GM23338 (cell line): ENCODE measurements at regions not wholly inside any gene's neighbourhood (a gene's known extent, or its start where the extent isn't known, plus 50 kb on each side); places are given as distances from the start of the nearest gene placed in this dataset.

Experiments
- ATAC-seq: fragments of 200-7000 bp; cut with Tn5 transposase; 3 replicates; pipeline ENCODE4 v1.9.1; 2020
- DNase-seq: peaks from one replicate; pipeline ENCODE4 v3.0.0-alpha.2; 2015; ENCODE audit warnings: low spot score
- H2AFZ ChIP-seq: fragments of 200-600 bp; sonication (generic); 2 replicates; pipeline ENCODE4 v1.8.0; 2016; ENCODE audit warnings: antibody characterized with exemption, mild to moderate bottlenecking, moderate library complexity
- H3F3A ChIP-seq: fragments of 200-600 bp; sonication (generic); replicated peaks from 2 replicates; pipeline ENCODE4 v1.8.0; 2017; ENCODE audit warnings: antibody characterized with exemption, mixed run types, low read depth
- H3K27ac ChIP-seq: fragments of 200-600 bp; sonication (generic); 2 replicates; pipeline ENCODE4 v1.6.1; 2016; ENCODE audit warnings: low read depth
- H3K27me3 ChIP-seq: fragments of 200-600 bp; sonication (generic); 2 replicates; pipeline ENCODE4 v1.8.0; 2016; ENCODE audit warnings: mild to moderate bottlenecking, mixed run types, moderate library complexity; ENCODE audit not compliant: insufficient read depth
- H3K36me3 ChIP-seq: fragments of 200-600 bp; sonication (generic); 2 replicates; pipeline ENCODE4 v1.8.0; 2016; ENCODE audit warnings: mild to moderate bottlenecking; ENCODE audit not compliant: insufficient read depth
- H3K4me1 ChIP-seq: fragments of 200-600 bp; sonication (generic); 2 replicates; pipeline ENCODE4 v1.8.0; 2016; ENCODE audit warnings: mild to moderate bottlenecking, moderate library complexity; ENCODE audit not compliant: insufficient read depth
- H3K4me2 ChIP-seq: fragments of 200-600 bp; sonication (generic); 2 replicates; pipeline ENCODE4 v1.7.1; 2017; ENCODE audit warnings: mixed run types
- H3K4me3 ChIP-seq: fragments of 200-600 bp; sonication (generic); 2 replicates; pipeline ENCODE4 v1.6.1; 2016; ENCODE audit warnings: mixed run types
- H3K79me2 ChIP-seq: fragments of 200-600 bp; sonication (generic); replicated peaks from 2 replicates; pipeline ENCODE4 v1.8.0; 2017; ENCODE audit warnings: mild to moderate bottlenecking; ENCODE audit not compliant: insufficient read depth
- H3K9me2 ChIP-seq: fragments of 200-600 bp; sonication (generic); 2 replicates; pipeline ENCODE4 v1.8.0; 2017; ENCODE audit not compliant: insufficient read depth
- H4K20me1 ChIP-seq: fragments of 200-600 bp; sonication (generic); replicated peaks from 2 replicates; pipeline ENCODE4 v1.8.0; 2017; ENCODE audit warnings: mild to moderate bottlenecking; ENCODE audit not compliant: insufficient read depth
- H3K27ac Mint-ChIP-seq: 2 replicates; pipeline ENCODE4 v1.8.0; 2020; ENCODE audit warnings: inconsistent platforms, mild to moderate bottlenecking, moderate library complexity, mixed read lengths
- H3K27me3 Mint-ChIP-seq: 3 replicates; pipeline ENCODE4 v1.8.0; 2022; ENCODE audit warnings: low read depth, mild to moderate bottlenecking, moderate library complexity, mixed read lengths, inconsistent platforms; ENCODE audit not compliant: insufficient read depth, poor library complexity
- H3K36me3 Mint-ChIP-seq: 3 replicates; pipeline ENCODE4 v1.8.0; 2021; ENCODE audit warnings: low read depth, mild to moderate bottlenecking, inconsistent platforms, moderate library complexity, mixed read lengths
- H3K4me1 Mint-ChIP-seq: 3 replicates; pipeline ENCODE4 v1.8.0; 2020; ENCODE audit warnings: mild to moderate bottlenecking, inconsistent platforms, mixed read lengths
- H3K4me3 Mint-ChIP-seq: 3 replicates; pipeline ENCODE4 v1.8.0; 2021; ENCODE audit warnings: moderate library complexity, mild to moderate bottlenecking, inconsistent platforms, mixed read lengths
- H3K9me3 Mint-ChIP-seq: 3 replicates; pipeline ENCODE4 v1.8.0; 2020; ENCODE audit warnings: moderate library complexity, mild to moderate bottlenecking, inconsistent platforms, mixed read lengths
- CREB1 ChIP-seq: fragments of 250-450 bp; sonication (Bioruptor Pico); IDR thresholded peaks from 2 replicates; pipeline ENCODE4 v1.5.0; 2020; ENCODE audit warnings: low read depth, mild to moderate bottlenecking, moderate library complexity
- CTCF ChIP-seq, 2 experiments: fragments of 200-600 bp in 1 of 2; sonication (generic) in 1 of 2; conservative IDR thresholded peaks; 2 replicates each; pipeline versions ENCODE4 v1.5.1 to v1.6.1; 2016 to 2017; ENCODE audit warnings: antibody characterized with exemption in 2 of 2, low read depth in 2 of 2, mild to moderate bottlenecking in 2 of 2, moderate library complexity in 1 of 2
- EZH2 ChIP-seq: fragments of 200-600 bp; sonication (generic); IDR thresholded peaks from one replicate; pipeline ENCODE4 v1.8.0; 2017; ENCODE audit warnings: antibody characterized with exemption, mild to moderate bottlenecking, low read depth; ENCODE audit not compliant: unreplicated experiment
- EZH2phosphoT487 ChIP-seq: fragments of 200-600 bp; sonication (generic); IDR thresholded peaks from one replicate; pipeline ENCODE4 v1.8.1; 2018; ENCODE audit warnings: antibody characterized with exemption; ENCODE audit not compliant: unreplicated experiment
- NANOG ChIP-seq: IDR thresholded peaks from 2 replicates; pipeline ENCODE4 v1.6.1; 2016; ENCODE audit warnings: antibody characterized with exemption, borderline replicate concordance
- POLR2AphosphoS5 ChIP-seq: IDR thresholded peaks from 2 replicates; pipeline ENCODE4 v1.6.1; 2016; ENCODE audit warnings: antibody characterized with exemption, low read depth
- ZNF331 ChIP-seq: fragments of 250-450 bp; sonication (Bioruptor Pico); IDR thresholded peaks from 2 replicates; pipeline ENCODE4 v1.5.0; 2020; ENCODE audit warnings: low read depth, mild to moderate bottlenecking, moderate library complexity
- ZNF462 ChIP-seq: fragments of 250-450 bp; sonication (Bioruptor Pico); IDR thresholded peaks from 2 replicates; pipeline ENCODE4 v1.5.0; 2020; ENCODE audit warnings: mild to moderate bottlenecking, moderate library complexity
- TF ChIP-seq, protein P1 (sequence below): IDR thresholded peaks from 2 replicates; pipeline ENCODE4 v1.6.1; 2016; ENCODE audit warnings: antibody characterized with exemption

DNA sequence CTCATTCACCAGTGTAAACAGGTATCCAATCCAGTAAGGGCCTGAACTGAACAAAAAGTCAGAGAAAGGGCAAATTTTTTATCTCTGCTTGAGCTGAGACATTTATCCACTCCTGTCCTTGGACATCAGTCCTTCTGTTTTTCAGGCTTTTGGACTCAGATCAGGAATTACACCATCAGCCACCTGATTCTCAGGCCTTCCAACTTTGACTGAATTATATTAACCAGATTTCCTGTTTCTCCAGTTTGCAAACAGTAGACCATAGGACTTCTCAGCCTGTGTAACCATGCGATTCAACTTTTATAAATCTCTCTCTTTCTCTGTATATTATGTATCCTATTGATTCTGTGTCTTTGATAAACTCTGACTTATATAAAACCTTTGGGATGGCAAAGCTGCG, 289.3 kb upstream of the CDH2 start:
- ATAC-seq (no peak), DNase-seq (no peak)
- Histone ChIP-seq H3F3A (no peaks in the 10 kb centered on the region), H3K4me1 (no peaks in the 10 kb centered on the region), H3K4me3 (no peak overlapping the region), H3K9me2 (0 out of 2 replicates have a peak, but pooled peaks cover 5% of the 10 kb centered on the region), H3K4me2 (no peak overlapping the region), H3K27ac (no peak overlapping the region), H4K20me1 (no peaks in the 10 kb centered on the region), H3K36me3 (no peaks in the 10 kb centered on the region), H2AFZ (no peak overlapping the region), H3K79me2 (no peaks in the 10 kb centered on the region), H3K27me3 (no peaks in the 10 kb centered on the region)
- H3K27me3 Mint-ChIP-seq: no peaks in the 10 kb centered on the region
- H3K4me1 Mint-ChIP-seq: no peaks in the 10 kb centered on the region
- no peak for TF ChIP-seq EZH2
- TF ChIP-seq, protein P1, sequence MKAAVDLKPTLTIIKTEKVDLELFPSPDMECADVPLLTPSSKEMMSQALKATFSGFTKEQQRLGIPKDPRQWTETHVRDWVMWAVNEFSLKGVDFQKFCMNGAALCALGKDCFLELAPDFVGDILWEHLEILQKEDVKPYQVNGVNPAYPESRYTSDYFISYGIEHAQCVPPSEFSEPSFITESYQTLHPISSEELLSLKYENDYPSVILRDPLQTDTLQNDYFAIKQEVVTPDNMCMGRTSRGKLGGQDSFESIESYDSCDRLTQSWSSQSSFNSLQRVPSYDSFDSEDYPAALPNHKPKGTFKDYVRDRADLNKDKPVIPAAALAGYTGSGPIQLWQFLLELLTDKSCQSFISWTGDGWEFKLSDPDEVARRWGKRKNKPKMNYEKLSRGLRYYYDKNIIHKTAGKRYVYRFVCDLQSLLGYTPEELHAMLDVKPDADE: no peak
- no peak for TF ChIP-seq CREB1 (CRISPR knock-in tag)
- no peak for TF ChIP-seq POLR2AphosphoS5
- no peaks in the 10 kb centered on the region for H3K36me3 Mint-ChIP-seq
- H3K27ac Mint-ChIP-seq: no peak overlapping the region
- peaks cover 7% of the 10 kb centered on the region; the same call in 1 of the 3 replicates for H3K9me3 Mint-ChIP-seq
- no peak overlapping the region for H3K4me3 Mint-ChIP-seq

DNA sequence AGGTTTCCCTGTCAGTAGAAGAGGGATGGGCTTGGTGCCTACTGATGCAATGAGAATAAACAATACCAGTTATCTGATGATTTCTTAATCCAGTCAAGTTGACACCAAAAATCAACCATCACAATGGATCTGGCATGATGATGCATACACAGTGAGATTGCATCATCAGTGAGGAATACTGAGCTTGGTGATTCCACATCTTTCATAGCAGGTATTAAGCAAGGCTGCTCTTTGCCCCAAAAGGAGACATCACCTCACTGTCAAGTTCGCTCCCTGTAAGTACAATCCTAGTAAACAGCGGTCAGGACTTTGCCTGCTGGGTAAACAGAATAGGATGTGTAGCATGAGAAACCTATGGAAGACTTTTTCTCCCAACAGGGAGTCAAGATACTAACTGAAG, 282.7 kb upstream of the CDH2 start:
- ATAC-seq (no peak), DNase-seq (no peak)
- Histone ChIP-seq H3K4me1 (no peaks in the 10 kb centered on the region), H3K79me2 (no peaks in the 10 kb centered on the region), H2AFZ (no peak overlapping the region), H3K4me2 (no peak overlapping the region), H3K9me2 (0 out of 2 replicates have a peak, but pooled peaks cover 5% of the 10 kb centered on the region), H4K20me1 (no peaks in the 10 kb centered on the region), H3K4me3 (no peak overlapping the region), H3K36me3 (no peaks in the 10 kb centered on the region), H3K27me3 (no peaks in the 10 kb centered on the region), H3F3A (no peaks in the 10 kb centered on the region), H3K27ac (no peak overlapping the region)
- H3K27ac Mint-ChIP-seq: no peak overlapping the region
- H3K36me3 Mint-ChIP-seq: no peaks in the 10 kb centered on the region
- no peaks in the 10 kb centered on the region for H3K27me3 Mint-ChIP-seq
- peaks cover 2% of the 10 kb centered on the region; the same call in 2 of the 3 replicates for H3K9me3 Mint-ChIP-seq
- H3K4me3 Mint-ChIP-seq: no peak overlapping the region
- no peaks in the 10 kb centered on the region for H3K4me1 Mint-ChIP-seq
- TF ChIP-seq CREB1 (CRISPR knock-in tag) (no peak), ZNF462 (CRISPR knock-in tag) (no peak), EZH2 (no peak), POLR2AphosphoS5 (no peak), EZH2phosphoT487 (no peak), CTCF (conservative IDR thresholded peaks at IDR 0.05; ENCODE audit: low read depth in 2 of 2) (no peak), NANOG (no peak), ZNF331 (CRISPR knock-in tag) (no peak)
- TF ChIP-seq, protein P1: no peak
